ENCODE measurements at regions not wholly inside any gene's neighbourhood (a gene's known extent, or its start where the extent isn't known, plus 50 kb on each side); places are given as distances from the start of the nearest gene placed in this dataset.

- WGBS, 4 donors, result 49 to 56% (median 51%) methylated on average over 4 of the region's 4 CpGs
- no peaks in the 10 kb centered on the region for H3K36me3 ChIP-seq
- no peaks in the 10 kb centered on the region for H3K27me3 ChIP-seq
- peaks cover 0 to 4% (median 0%) of the 10 kb centered on the region in 12 donors for H3K9me3 ChIP-seq
- H3K4me3 ChIP-seq, result no peak overlapping the region
- H3K4me1 ChIP-seq, result no peaks in the 10 kb centered on the region
- ATAC-seq, result no peak
- no peak for TF ChIP-seq CTCF (IDR thresholded peaks at IDR 0.05)
- TF ChIP-seq POLR2A (IDR thresholded peaks at IDR 0.05), result no peak
- no peak for DNase-seq
- intact Hi-C loops (cut with DNase I), result no loop called here
- H3K27ac ChIP-seq, result no peak overlapping the region
These were observed 717.7 kb upstream of the ATXN8OS start for GRCh38 chr13:69389899-69390298.

- Histone ChIP-seq H3K9me3 (peaks cover 0 to 18% (median 4%) of the 10 kb centered on the region in 12 donors), H3K4me3 (no peak overlapping the region), H3K36me3 (no peaks in the 10 kb centered on the region), H3K27me3 (no peaks in the 10 kb centered on the region), H3K27ac (no peak overlapping the region), H3K4me1 (no peaks in the 10 kb centered on the region)
- ATAC-seq (no peak), DNase-seq (no peak)
- TF ChIP-seq CTCF (IDR thresholded peaks at IDR 0.05) (no peak), POLR2A (IDR thresholded peaks at IDR 0.05) (no peak)
- WGBS, 4 donors, result 76 to 81% (median 77%) methylated on average over 5 of the region's 5 CpGs
- intact Hi-C loops (cut with DNase I), result no loop called here
These were observed 733.7 kb upstream of the ATXN8OS start for GRCh38 chr13:69373747-69374425.

GRCh38 chr13:69363360-69363759, 744.3 kb upstream of the ATXN8OS start:
- Histone ChIP-seq H3K27ac (no peak overlapping the region), H3K36me3 (no peaks in the 10 kb centered on the region), H3K9me3 (peaks cover 0 to 6% (median 0%) of the 10 kb centered on the region in 12 donors), H3K4me1 (no peaks in the 10 kb centered on the region), H3K27me3 (no peaks in the 10 kb centered on the region), H3K4me3 (no peak overlapping the region)
- ATAC-seq (no peak), DNase-seq (no peak)
- no peak for TF ChIP-seq CTCF (IDR thresholded peaks at IDR 0.05)
- TF ChIP-seq POLR2A (IDR thresholded peaks at IDR 0.05), result no peak
- intact Hi-C loops (cut with DNase I), result no loop called here
- WGBS, 4 donors, result 74 to 81% (median 77%) methylated on average over 3 of the region's 3 CpGs

GRCh38 chr13:69331245-69331644, 776.4 kb upstream of the ATXN8OS start:
- 43 to 53% (median 51%) methylated on average over 3 of the region's 3 CpGs for WGBS, 4 donors
- intact Hi-C loops (cut with DNase I), result no loop called here
- ATAC-seq (no peak), DNase-seq (no peak)
- no peaks in the 10 kb centered on the region for H3K9me3 ChIP-seq
- H3K36me3 ChIP-seq, result no peaks in the 10 kb centered on the region
- no peaks in the 10 kb centered on the region for H3K4me1 ChIP-seq
- TF ChIP-seq POLR2A (IDR thresholded peaks at IDR 0.05), result no peak
- TF ChIP-seq CTCF (IDR thresholded peaks at IDR 0.05), result no peak
- no peak overlapping the region for H3K27ac ChIP-seq
- no peak overlapping the region for H3K4me3 ChIP-seq
- no peaks in the 10 kb centered on the region for H3K27me3 ChIP-seq

All from heart left ventricle (tissue), 16 donors.